Omental fat pad (tissue), 3 donors: ENCODE measurements at regions not wholly inside any gene's neighbourhood (a gene's known extent, or its start where the extent isn't known, plus 50 kb on each side); places are given as distances from the start of the nearest gene placed in this dataset.

Source experiments
- ATAC-seq: fragments of 150-250 bp; one replicate; pipeline ENCODE4 v1.9.1; 2016; ENCODE audit warnings: mild to moderate bottlenecking, moderate library complexity; ENCODE audit not compliant: low FRiP score
- DNase-seq: peaks from one replicate; pipeline ENCODE4 v3.0.0-alpha.2; 2019; ENCODE audit warnings: low spot score
- TF ChIP-seq, protein P1 (sequence below), 3 donors: fragments of 450-650 bp; IDR thresholded peaks; one replicate each; pipeline ENCODE4 v1.5.1; 2016 to 2017; ENCODE audit warnings: antibody characterized with exemption in 3 of 3, mild to moderate bottlenecking in 3 of 3, moderate library complexity in 2 of 3

DNA sequence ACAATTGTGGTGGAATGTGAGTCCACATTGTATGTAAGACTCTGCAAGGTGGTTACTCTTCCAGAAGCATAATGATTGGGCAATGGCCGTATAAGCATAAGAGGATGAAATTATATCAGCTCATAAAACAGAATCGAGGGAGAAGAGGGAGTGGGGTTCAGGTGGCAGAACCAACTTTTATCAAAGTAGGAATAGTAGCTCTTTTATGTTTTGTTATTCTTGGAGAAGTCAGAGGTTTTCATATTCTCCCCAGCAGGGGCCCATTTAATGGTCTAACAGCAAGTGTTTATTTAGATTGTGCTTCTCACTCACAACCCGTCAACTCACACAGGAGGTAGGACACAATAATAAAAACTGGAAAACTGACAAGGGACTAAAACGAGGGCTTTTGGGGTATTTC, 291.3 kb upstream of the CD180 start:
- DNase-seq: no peak
- ATAC-seq: no peak
- TF ChIP-seq, protein P1, sequence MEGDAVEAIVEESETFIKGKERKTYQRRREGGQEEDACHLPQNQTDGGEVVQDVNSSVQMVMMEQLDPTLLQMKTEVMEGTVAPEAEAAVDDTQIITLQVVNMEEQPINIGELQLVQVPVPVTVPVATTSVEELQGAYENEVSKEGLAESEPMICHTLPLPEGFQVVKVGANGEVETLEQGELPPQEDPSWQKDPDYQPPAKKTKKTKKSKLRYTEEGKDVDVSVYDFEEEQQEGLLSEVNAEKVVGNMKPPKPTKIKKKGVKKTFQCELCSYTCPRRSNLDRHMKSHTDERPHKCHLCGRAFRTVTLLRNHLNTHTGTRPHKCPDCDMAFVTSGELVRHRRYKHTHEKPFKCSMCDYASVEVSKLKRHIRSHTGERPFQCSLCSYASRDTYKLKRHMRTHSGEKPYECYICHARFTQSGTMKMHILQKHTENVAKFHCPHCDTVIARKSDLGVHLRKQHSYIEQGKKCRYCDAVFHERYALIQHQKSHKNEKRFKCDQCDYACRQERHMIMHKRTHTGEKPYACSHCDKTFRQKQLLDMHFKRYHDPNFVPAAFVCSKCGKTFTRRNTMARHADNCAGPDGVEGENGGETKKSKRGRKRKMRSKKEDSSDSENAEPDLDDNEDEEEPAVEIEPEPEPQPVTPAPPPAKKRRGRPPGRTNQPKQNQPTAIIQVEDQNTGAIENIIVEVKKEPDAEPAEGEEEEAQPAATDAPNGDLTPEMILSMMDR (IDR thresholded peaks at IDR 0.05): no peak

DNA sequence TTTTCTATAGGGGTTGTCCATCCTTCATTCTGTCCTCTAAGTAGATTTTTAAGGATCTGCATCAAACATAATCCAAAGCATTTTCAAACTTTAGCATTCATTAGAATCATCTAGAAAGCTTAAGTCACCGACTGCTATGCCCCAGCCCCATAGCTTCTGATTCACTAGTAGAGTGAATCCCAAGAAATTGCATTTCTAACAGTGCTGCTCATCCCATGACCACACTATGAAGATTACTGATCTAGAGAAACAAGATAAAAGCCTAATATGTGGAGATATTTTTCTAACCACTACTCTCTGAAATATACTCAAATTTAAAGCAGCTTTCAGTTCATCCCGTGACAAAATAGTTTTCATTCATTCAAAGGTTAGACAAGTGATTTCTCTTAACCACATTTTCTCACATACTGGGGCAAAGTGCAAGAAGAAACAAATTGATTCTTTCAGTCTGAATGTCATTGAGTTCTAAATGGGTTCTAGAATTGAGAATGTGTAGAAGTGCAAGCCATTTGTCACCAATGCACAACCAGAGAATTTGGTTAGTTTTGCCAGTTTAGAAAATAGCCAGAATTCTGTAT, 286.9 kb upstream of the CD180 start:
- TF ChIP-seq, protein P1 (IDR thresholded peaks at IDR 0.05): no peak
- ATAC-seq (no peak), DNase-seq (no peak)

DNA sequence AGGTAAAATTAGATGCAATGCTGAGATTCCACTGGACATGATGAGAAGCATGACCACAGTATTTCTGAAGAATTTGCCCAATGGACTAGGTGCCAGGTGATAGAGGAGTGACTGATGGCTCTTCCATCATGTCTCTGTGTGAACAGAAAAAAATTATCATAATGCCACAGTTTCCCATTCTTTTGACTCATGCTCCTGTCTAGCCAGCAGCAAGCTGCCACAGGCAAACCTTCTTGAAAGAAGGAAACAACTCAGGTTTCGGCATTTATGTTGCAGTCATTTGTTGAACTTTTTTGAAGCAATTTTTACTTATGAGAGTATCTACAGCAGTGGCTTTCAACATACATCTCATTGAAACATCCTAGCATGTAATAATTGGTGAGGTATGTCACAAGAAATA, 284.8 kb upstream of the CD180 start:
- DNase-seq (no peak), ATAC-seq (no peak)

DNA sequence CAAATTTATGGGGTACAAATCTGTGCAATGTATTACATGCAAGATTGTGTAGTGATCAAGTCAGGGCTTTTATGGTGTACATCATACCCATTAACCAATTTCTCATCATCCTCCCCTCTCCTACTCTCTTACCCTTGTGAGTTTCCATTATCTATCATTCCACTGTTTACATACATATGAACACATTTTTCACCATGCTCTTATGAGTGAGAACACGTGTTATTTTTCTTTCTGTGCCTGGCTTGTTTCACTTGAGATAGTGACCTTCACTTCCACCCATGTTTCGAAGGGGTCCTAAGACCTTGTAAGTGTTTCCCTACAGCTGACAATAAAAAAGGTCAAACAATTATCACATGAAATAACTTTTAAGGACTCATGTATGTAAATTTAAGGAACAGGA, 281.7 kb upstream of the CD180 start:
- DNase-seq (no peak), ATAC-seq (no peak)
- TF ChIP-seq, protein P1 (IDR thresholded peaks at IDR 0.05): no peak

More for the DNA sequence above, 284.8 kb upstream of the CD180 start:
- TF ChIP-seq, protein P1 (IDR thresholded peaks at IDR 0.05): no peak

DNA sequence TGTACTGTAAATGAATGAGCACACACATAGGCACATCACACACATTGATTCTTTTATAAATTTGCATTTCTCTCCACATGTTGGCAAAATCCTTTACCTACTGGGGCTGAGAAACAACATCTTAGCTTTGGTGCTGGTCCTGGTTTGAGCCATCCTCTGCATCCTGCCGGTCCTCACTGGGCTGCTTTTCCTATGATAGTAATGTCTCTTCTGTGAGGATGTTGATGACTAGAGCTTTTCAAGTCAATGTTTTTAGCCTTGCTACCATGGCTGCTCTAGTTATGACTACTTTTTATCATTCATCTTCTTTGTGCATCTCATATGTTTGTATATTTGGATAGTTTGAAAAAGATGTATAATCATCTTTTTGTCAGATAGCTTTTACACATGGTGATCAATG, 280.4 kb upstream of the CD180 start:
- TF ChIP-seq, protein P1 (IDR thresholded peaks at IDR 0.05): no peak
- no peak for ATAC-seq

DNA sequence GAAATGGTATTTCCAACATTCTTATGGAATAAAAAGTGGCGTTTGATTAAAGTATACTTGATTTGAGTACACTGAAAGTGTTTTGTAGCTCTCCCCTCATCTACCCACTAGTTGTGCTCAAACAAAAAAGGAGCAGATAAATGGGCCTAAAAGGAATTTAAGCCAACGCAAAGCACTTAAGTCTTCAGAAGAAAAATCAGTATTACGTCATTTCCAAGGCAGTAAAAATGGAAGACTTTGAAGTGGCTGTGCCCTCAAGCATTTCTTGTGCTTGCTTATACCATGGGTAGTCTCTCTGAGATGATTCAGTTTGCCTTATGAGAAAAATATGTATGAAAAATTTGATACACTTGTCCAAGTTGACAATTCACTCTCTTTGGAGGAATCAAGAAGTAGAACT, 279.9 kb upstream of the CD180 start:
- ATAC-seq (no peak), DNase-seq (no peak)
- TF ChIP-seq, protein P1 (IDR thresholded peaks at IDR 0.05): no peak

More for the DNA sequence above, 280.4 kb upstream of the CD180 start:
- no peak for DNase-seq

DNA sequence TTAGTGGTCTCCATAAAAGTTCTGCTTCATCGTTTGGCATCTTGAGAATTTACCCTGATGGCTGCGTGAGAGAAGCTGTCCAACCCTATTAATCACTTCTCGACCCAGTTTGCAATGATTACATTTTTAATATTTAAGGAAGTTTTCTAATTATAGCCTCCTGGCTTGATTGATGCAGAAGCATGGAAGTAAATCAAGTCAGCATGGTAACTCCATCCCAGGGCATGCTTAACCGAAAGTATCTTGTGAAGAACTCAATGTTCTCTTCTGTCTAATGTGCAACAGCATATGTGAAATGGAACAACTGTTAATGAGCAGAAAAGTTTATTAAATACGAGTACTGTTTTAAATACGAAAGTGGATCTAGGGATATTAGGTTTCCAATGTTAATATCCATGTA, 278.9 kb upstream of the CD180 start:
- TF ChIP-seq, protein P1 (IDR thresholded peaks at IDR 0.05): no peak
- DNase-seq (no peak), ATAC-seq (no peak)
